HepG2 (cell line): ENCODE measurements at regions not wholly inside any gene's neighbourhood (a gene's known extent, or its start where the extent isn't known, plus 50 kb on each side); places are given as distances from the start of the nearest gene placed in this dataset.

ENCODE experiments used
- ATAC-seq: fragments of 200-7000 bp; cut with Tn5 transposase; 3 replicates; pipeline ENCODE4 v1.9.1; 2020; ENCODE audit warnings: mild to moderate bottlenecking, moderate library complexity
- BruUV-seq: library from RNA; stranded (reverse); fragments of 400-500 nt; replicated peaks from 2 replicates; lab custom pipeline; 2021; lab: Mats Ljungman, UMichigan
- CTCF ChIA-PET: fragments of 300-600 bp; formaldehyde crosslinking; extraction: SDS; loops from one replicate; lab custom pipeline; 2021; ENCODE audit warnings: low total read pairs, inconsistent platforms, low intra/inter-chr PET ratio; lab: Yijun Ruan, JAX
- POLR2A ChIA-PET: fragments of 350-600 bp; sonication (Branson Sonifier 250); formaldehyde crosslinking; loops from one replicate; lab custom pipeline; 2020; ENCODE audit warnings: antibody characterized with exemption, inconsistent platforms; lab: Yijun Ruan, JAX
- DNase-seq: peaks from one replicate; pipeline ENCODE4 v3.0.0-alpha.2; 2015; ENCODE audit warnings: low spot score
- FAIRE-seq: peaks from 3 replicates; lab custom pipeline; 2011; peaks lifted over from hg19 to GRCh38; lab: Jason Lieb, UNC
- H2AFZ ChIP-seq: one replicate; pipeline ENCODE4 v1.6.1; 2011; ENCODE audit warnings: low read length, inconsistent platforms
- H3K27ac ChIP-seq: fragments of 300-600 bp; 3 replicates; pipeline ENCODE4 v1.8.0; 2011; ENCODE audit warnings: mixed run types, mild to moderate bottlenecking, mixed read lengths, low read length, inconsistent platforms; ENCODE audit not compliant: insufficient read depth; ENCODE audit errors: extremely low read length
- H3K27me3 ChIP-seq, 2 experiments: fragments of 200-600 bp in 1 of 2; 2 replicates in 1 of 2; 3 replicates in 1 of 2; pipeline versions ENCODE4 v1.6.0 to v1.8.0; 2011; ENCODE audit warnings: low read length in 2 of 2, mild to moderate bottlenecking in 2 of 2, moderate library complexity in 2 of 2, inconsistent platforms in 1 of 2; ENCODE audit not compliant: insufficient read depth in 2 of 2, control insufficient read depth in 1 of 2
- H3K36me3 ChIP-seq, 2 experiments: fragments of 200-600 bp in 1 of 2; replicated peaks in 1 of 2; 2 replicates in 1 of 2; 3 replicates in 1 of 2; pipeline versions ENCODE4 v1.5.1 to v1.8.0; 2011; ENCODE audit warnings: low read length in 2 of 2, inconsistent platforms in 1 of 2; ENCODE audit not compliant: insufficient read depth in 2 of 2, control insufficient read depth in 1 of 2
- H3K4me1 ChIP-seq: 2 replicates; pipeline ENCODE4 v1.5.1; 2012; ENCODE audit warnings: low read length, inconsistent platforms; ENCODE audit not compliant: insufficient read depth
- H3K4me2 ChIP-seq: 2 replicates; pipeline ENCODE4 v1.6.0; 2011; ENCODE audit warnings: low read depth, low read length, inconsistent platforms
- H3K4me3 ChIP-seq, 3 experiments: fragments of 200-600 bp in 1 of 3; sonication (generic), shearing (Covaris generic) in 1 of 3; replicated peaks in 1 of 3; 2 replicates each; pipeline ENCODE4 v1.5.1; 2011 to 2016; ENCODE audit warnings: low read length in 3 of 3, inconsistent platforms in 2 of 3, low read depth in 2 of 3, mild to moderate bottlenecking in 2 of 3, control low read depth in 1 of 3, mixed read lengths in 1 of 3; ENCODE audit not compliant: insufficient read depth in 1 of 3
- H3K79me2 ChIP-seq: one replicate; pipeline ENCODE4 v1.6.1; 2011; ENCODE audit warnings: low read length, inconsistent platforms; ENCODE audit not compliant: insufficient read depth
- H3K9ac ChIP-seq: 2 replicates; pipeline ENCODE4 v1.6.0; 2011; ENCODE audit warnings: mild to moderate bottlenecking, low read depth, low read length, inconsistent platforms; ENCODE audit not compliant: insufficient read depth
- H3K9me3 ChIP-seq: 2 replicates; pipeline ENCODE4 v1.5.1; 2012; ENCODE audit warnings: mild to moderate bottlenecking, low read length
- H4K20me1 ChIP-seq: 2 replicates; pipeline ENCODE4 v1.6.0; 2011; ENCODE audit warnings: inconsistent platforms, mild to moderate bottlenecking, low read length, moderate library complexity; ENCODE audit not compliant: insufficient read depth
- CTCF ChIP-seq: sonication (generic); formaldehyde crosslinking; IDR thresholded peaks from 2 replicates; pipeline ENCODE4 v1.5.0; 2020; ENCODE audit warnings: mild to moderate bottlenecking, missing genetic modification reagents, moderate library complexity
- ETV6 ChIP-seq: sonication (generic); formaldehyde crosslinking; conservative IDR thresholded peaks from 2 replicates; pipeline ENCODE4 v1.4.0; 2020; ENCODE audit warnings: missing genetic modification reagents
- GLI4 ChIP-seq: sonication (generic); formaldehyde crosslinking; IDR thresholded peaks from 2 replicates; pipeline ENCODE4 v1.5.1; 2020; ENCODE audit warnings: missing genetic modification reagents, mild to moderate bottlenecking, moderate library complexity, borderline replicate concordance
- KDM2A ChIP-seq: sonication (generic); formaldehyde crosslinking; IDR thresholded peaks from 2 replicates; pipeline ENCODE4 v1.4.0; 2020; ENCODE audit warnings: low read depth, missing genetic modification reagents, borderline replicate concordance
- MAX ChIP-seq: IDR thresholded peaks from 2 replicates; pipeline ENCODE4 v1.6.1; 2012; ENCODE audit warnings: inconsistent platforms
- RAD51 ChIP-seq: fragments of 450-650 bp; IDR thresholded peaks from 2 replicates; pipeline ENCODE4 v1.6.1; 2016; ENCODE audit warnings: borderline replicate concordance
- SMC3 ChIP-seq: IDR thresholded peaks from 2 replicates; pipeline ENCODE4 v1.6.1; 2011; ENCODE audit warnings: low read length, improper control_type of control experiment
- SNAPC2 ChIP-seq: sonication (generic); formaldehyde crosslinking; IDR thresholded peaks from 2 replicates; pipeline ENCODE4 v1.8.1; 2022; ENCODE audit warnings: mild to moderate bottlenecking, missing genetic modification reagents
- STAG1 ChIP-seq: sonication (generic); formaldehyde crosslinking; IDR thresholded peaks from 2 replicates; pipeline ENCODE4 v1.4.0; 2020; ENCODE audit warnings: missing genetic modification reagents
- ZNF543 ChIP-seq: sonication (generic); formaldehyde crosslinking; IDR thresholded peaks from 2 replicates; pipeline ENCODE4 v1.4.0; 2020; ENCODE audit warnings: mild to moderate bottlenecking, missing genetic modification reagents
- WGBS: methylation state at CpG from one replicate; pipeline ENCODE4 v1.1.6; 2017; ENCODE audit warnings: low lambda C conversion rate; 5-methylcytosine and 5-hydroxymethylcytosine counted together
- in situ Hi-C: cut with HindIII; loops from 2 replicates; pipeline ENCODE4 v1.10.0; 2017; ENCODE audit warnings: low pct_unique_long_range_greater_than_20kb; ENCODE audit not compliant: extremely low pct_ligation_motif_present
- intact Hi-C: fragments of 100-400 bp; cut with micrococcal nuclease; formaldehyde crosslinking; loops from one replicate; pipeline ENCODE4 v1.10.0; 2022; ENCODE audit not compliant: unreplicated experiment

GRCh38 chr12:90106568-90106967 is 397.9 kb upstream of the ATP2B1 start (continued):
- TF ChIP-seq MAX (no peak), ETV6 (no peak), RAD51 (no peak), SNAPC2 (CRISPR knock-in tag) (no peak)

GRCh38 chr12:90102957-90103652 is 394.5 kb upstream of the ATP2B1 start:
- no TSS peak for BruUV-seq
- Histone ChIP-seq H3K4me2 (no peak overlapping the region), H3K27me3 (no peaks in the 10 kb centered on the region), H3K36me3 (no peaks in the 10 kb centered on the region), H3K4me1 (no peaks in the 10 kb centered on the region), H3K9me3 (no peaks in the 10 kb centered on the region), H2AFZ (no peak overlapping the region), H3K27ac (no peak overlapping the region), H4K20me1 (no peaks in the 10 kb centered on the region), H3K4me3 (no peak overlapping the region), H3K9ac (no peak overlapping the region), H3K79me2 (no peaks in the 10 kb centered on the region)
- in situ Hi-C loops, result loop anchor here (5.0 kb wide), 1 partner anchor 561 kb away; no protein-coding TSS in a partner anchor
- DNase-seq, result peak; percentile 3
- FAIRE-seq, result no peak
- TF ChIP-seq SMC3 (peak; percentile 29; the same call in 1 of the 2 replicates), KDM2A (no peak), ZNF543 (CRISPR knock-in tag) (no peak), GLI4 (no peak), STAG1 (CRISPR knock-in tag) (peak; percentile 39), CTCF (CRISPR knock-in tag) (peak; percentile 41)
- POLR2A ChIA-PET, result no interaction called here
- CTCF ChIA-PET, result interaction anchor here (1.7 kb wide), 1 partner anchor 561 kb away, joined by 12 read pairs; no protein-coding TSS in a partner anchor
- WGBS, result 48% methylated on average over 3 of the region's 3 CpGs
- peak; percentile 80 for ATAC-seq
- intact Hi-C loops, result loop anchor here (1.0 kb wide), 1 partner anchor 560 kb away; no protein-coding TSS in a partner anchor
